ENCODE measurements at regions not wholly inside any gene's neighbourhood (a gene's known extent, or its start where the extent isn't known, plus 50 kb on each side); places are given as distances from the start of the nearest gene placed in this dataset.

GRCh38 chr2:40544072-40544471, 92.2 kb upstream of the SLC8A1 start:
- H3K27me3 ChIP-seq (replicated peaks; ENCODE audit: insufficient read depth, low read length) = no peaks in the 10 kb centered on the region
- no peaks in the 10 kb centered on the region for H4K20me1 ChIP-seq (ENCODE audit: insufficient read depth, low read length)
- no peaks in the 10 kb centered on the region for H3K79me2 ChIP-seq (ENCODE audit: low read length)
- H3K27ac ChIP-seq (ENCODE audit: low read length) = no peak overlapping the region
- no peaks in the 10 kb centered on the region for H3K9me3 ChIP-seq (replicated peaks; ENCODE audit: insufficient read depth, low read length)
- H3K4me1 ChIP-seq (ENCODE audit: low read length) = no peaks in the 10 kb centered on the region
- H3F3A ChIP-seq (ENCODE audit: insufficient read depth, low read length) = no peaks in the 10 kb centered on the region
- TF ChIP-seq EZH2phosphoT487 (IDR thresholded peaks at IDR 0.05; ENCODE audit: low read length) (no peak), EZH2 (optimal IDR thresholded peaks at IDR 0.05; ENCODE audit: low read depth, low read length) (no peak)
- TF ChIP-seq, protein P1, sequence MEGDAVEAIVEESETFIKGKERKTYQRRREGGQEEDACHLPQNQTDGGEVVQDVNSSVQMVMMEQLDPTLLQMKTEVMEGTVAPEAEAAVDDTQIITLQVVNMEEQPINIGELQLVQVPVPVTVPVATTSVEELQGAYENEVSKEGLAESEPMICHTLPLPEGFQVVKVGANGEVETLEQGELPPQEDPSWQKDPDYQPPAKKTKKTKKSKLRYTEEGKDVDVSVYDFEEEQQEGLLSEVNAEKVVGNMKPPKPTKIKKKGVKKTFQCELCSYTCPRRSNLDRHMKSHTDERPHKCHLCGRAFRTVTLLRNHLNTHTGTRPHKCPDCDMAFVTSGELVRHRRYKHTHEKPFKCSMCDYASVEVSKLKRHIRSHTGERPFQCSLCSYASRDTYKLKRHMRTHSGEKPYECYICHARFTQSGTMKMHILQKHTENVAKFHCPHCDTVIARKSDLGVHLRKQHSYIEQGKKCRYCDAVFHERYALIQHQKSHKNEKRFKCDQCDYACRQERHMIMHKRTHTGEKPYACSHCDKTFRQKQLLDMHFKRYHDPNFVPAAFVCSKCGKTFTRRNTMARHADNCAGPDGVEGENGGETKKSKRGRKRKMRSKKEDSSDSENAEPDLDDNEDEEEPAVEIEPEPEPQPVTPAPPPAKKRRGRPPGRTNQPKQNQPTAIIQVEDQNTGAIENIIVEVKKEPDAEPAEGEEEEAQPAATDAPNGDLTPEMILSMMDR (IDR thresholded peaks at IDR 0.05; ENCODE audit: low read length) = no peak
- H3K4me3 ChIP-seq (ENCODE audit: low read length) = no peak overlapping the region
- no peak overlapping the region for H3K4me2 ChIP-seq (ENCODE audit: low read depth, low read length)
- H3K36me3 ChIP-seq (replicated peaks; ENCODE audit: insufficient read depth, low read length) = no peaks in the 10 kb centered on the region
- no peak overlapping the region for H3K9ac ChIP-seq (ENCODE audit: low read length)
- no peak for DNase-seq
- no peak overlapping the region for H2AFZ ChIP-seq (ENCODE audit: low read length)
- no peaks in the 10 kb centered on the region for H3K9me2 ChIP-seq (replicated peaks; ENCODE audit: insufficient read depth, low read length)

DNA sequence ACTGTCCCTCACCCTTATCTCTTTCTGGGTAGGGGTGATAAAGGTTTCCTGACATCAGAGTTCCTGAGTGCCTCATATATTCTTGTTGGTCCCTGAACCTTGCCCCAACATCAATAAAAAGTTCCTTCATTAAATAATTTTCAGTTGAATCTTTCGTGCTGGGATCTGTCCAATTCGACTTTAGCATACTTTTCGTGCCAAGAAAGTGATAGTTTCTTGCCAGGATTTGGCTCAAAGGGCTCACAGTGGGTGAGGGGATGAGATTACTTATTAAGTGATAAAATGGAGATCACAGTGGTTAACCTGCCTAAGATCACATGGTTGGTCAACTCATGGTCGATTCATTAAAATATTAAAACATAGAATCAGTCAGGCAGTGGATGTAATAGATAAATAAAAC, 93.8 kb upstream of the SLC8A1 start:
- Histone ChIP-seq H3K9me2 (replicated peaks; ENCODE audit: insufficient read depth, low read length) (no peaks in the 10 kb centered on the region), H3K9me3 (replicated peaks; ENCODE audit: insufficient read depth, low read length) (no peaks in the 10 kb centered on the region), H3K4me2 (ENCODE audit: low read depth, low read length) (no peak overlapping the region), H3K9ac (ENCODE audit: low read length) (no peak overlapping the region), H3F3A (ENCODE audit: insufficient read depth, low read length) (no peaks in the 10 kb centered on the region), H3K79me2 (ENCODE audit: low read length) (no peaks in the 10 kb centered on the region), H3K36me3 (replicated peaks; ENCODE audit: insufficient read depth, low read length) (no peaks in the 10 kb centered on the region), H2AFZ (ENCODE audit: low read length) (no peak overlapping the region), H4K20me1 (ENCODE audit: insufficient read depth, low read length) (no peaks in the 10 kb centered on the region), H3K4me1 (ENCODE audit: low read length) (no peaks in the 10 kb centered on the region), H3K27me3 (replicated peaks; ENCODE audit: insufficient read depth, low read length) (no peaks in the 10 kb centered on the region), H3K27ac (ENCODE audit: low read length) (no peak overlapping the region), H3K4me3 (ENCODE audit: low read length) (no peak overlapping the region)
- TF ChIP-seq, protein P1 (IDR thresholded peaks at IDR 0.05; ENCODE audit: low read length) = no peak
- TF ChIP-seq EZH2 (optimal IDR thresholded peaks at IDR 0.05; ENCODE audit: low read depth, low read length) = no peak
- no peak for TF ChIP-seq EZH2phosphoT487 (IDR thresholded peaks at IDR 0.05; ENCODE audit: low read length)
- no peak for DNase-seq

- Histone ChIP-seq H3K4me2 (ENCODE audit: low read depth, low read length) (no peak overlapping the region), H3K79me2 (ENCODE audit: low read length) (no peaks in the 10 kb centered on the region), H3K27me3 (replicated peaks; ENCODE audit: insufficient read depth, low read length) (no peaks in the 10 kb centered on the region), H3K4me3 (ENCODE audit: low read length) (no peak overlapping the region), H3F3A (ENCODE audit: insufficient read depth, low read length) (no peaks in the 10 kb centered on the region), H3K9ac (ENCODE audit: low read length) (no peak overlapping the region), H3K9me3 (replicated peaks; ENCODE audit: insufficient read depth, low read length) (no peaks in the 10 kb centered on the region), H2AFZ (ENCODE audit: low read length) (no peak overlapping the region), H3K36me3 (replicated peaks; ENCODE audit: insufficient read depth, low read length) (no peaks in the 10 kb centered on the region), H3K27ac (ENCODE audit: low read length) (no peak overlapping the region), H3K9me2 (replicated peaks; ENCODE audit: insufficient read depth, low read length) (no peaks in the 10 kb centered on the region), H4K20me1 (ENCODE audit: insufficient read depth, low read length) (no peaks in the 10 kb centered on the region), H3K4me1 (ENCODE audit: low read length) (no peaks in the 10 kb centered on the region)
- TF ChIP-seq, protein P1 (IDR thresholded peaks at IDR 0.05; ENCODE audit: low read length) = no peak
- TF ChIP-seq EZH2phosphoT487 (IDR thresholded peaks at IDR 0.05; ENCODE audit: low read length) (no peak), EZH2 (optimal IDR thresholded peaks at IDR 0.05; ENCODE audit: low read depth, low read length) (no peak)
- DNase-seq = no peak
These were observed 94.7 kb upstream of the SLC8A1 start for GRCh38 chr2:40546439-40547191.

All from MM.1S (cell line).